NCI-H526 (cell line): ENCODE measurements at regions not wholly inside any gene's neighbourhood (a gene's known extent, or its start where the extent isn't known, plus 50 kb on each side); places are given as distances from the start of the nearest gene placed in this dataset.
"Not testable (repeated sequence)": the region's sequence is repeated elsewhere in the genome, so short reads cannot be mapped to it uniquely, and the experiment has no call there.

Source experiments
- DNase-seq, 2 experiments: peaks; one replicate each; lab custom pipeline; 2025; lab: John Stamatoyannopoulos, UW

DNA sequence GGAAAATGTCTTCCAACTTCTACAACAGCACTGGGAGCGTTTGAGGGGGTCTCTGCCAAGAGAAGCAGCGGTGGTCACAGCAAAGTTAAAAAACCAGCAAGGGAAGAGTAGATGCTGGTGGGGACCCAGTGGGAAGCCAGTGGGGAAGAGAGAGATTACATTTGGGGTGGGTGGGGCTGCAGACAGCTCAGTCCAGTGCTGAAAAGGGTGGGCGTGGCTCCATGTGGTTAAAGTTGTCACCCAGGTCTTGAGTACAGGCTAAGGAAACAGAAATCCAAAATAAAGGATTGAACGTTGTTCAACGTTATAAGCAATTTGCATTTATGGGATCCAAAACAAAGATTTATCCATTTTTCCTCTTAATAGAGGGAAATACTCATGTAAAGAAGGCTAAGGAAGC is 106.3 kb upstream of the LY86 start:
- no peak for DNase-seq

DNA sequence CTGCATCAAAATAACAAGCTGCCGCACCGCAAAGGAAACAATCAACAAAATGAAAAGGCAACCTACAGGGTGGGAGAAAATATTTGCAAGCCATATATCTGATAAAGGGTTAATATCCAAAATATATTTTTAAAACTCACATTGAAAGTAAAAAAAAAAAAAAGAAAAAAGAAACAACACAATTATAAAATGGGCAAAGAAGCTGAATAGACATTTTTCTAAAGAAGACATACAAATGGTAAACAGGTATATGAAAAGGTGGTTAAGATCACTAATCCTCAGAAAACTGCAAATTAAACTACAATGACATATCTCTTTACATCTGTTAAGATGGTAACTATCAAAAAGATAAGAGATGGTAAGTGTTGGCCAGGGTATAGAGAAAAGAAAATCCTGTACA is 105.4 kb upstream of the LY86 start:
- DNase-seq = no peak

- no peak for DNase-seq
These were observed 104.8 kb upstream of the LY86 start for GRCh38 chr6:6483733-6484132.

DNA sequence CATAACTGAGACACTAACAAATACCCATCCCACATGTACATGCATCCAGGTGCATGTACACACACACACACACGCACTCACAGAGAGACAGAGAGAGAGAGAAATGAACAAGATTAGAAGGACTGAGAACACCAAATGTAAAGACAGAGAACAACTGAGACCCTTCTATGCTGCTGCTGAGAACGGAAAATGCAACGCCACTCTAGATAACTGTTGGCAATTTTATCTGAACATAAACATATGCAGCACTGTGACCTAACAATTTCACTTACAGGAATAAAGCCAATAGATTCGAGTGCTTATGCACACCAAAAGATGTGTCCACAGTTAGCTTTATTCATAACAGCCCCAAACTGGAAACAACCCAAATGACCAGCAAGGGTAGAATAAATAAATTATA is 103.8 kb upstream of the LY86 start:
- no peak for DNase-seq

- no peak for DNase-seq
These were observed 101.9 kb upstream of the LY86 start for GRCh38 chr6:6486595-6486994.

DNA sequence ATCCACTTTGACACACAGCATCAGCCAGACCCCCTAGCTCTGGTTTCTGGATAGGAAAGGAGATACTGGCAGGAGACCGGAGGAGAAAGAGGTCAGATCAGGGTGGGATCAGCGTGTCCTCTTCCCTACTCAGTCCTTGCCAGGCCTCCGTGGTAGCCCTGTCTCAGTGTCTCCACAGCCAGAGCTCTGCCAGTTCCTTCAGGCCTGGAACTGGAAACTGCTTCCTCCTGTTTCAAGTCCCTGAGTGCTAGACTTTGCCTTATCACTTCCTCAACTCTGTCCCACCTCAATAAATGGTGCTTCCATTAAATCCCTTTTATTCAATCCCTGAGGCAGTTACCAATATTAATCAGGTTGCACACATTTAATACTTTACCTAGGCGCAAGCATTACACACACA is 96.8 kb upstream of the LY86 start:
- no peak for DNase-seq

DNA sequence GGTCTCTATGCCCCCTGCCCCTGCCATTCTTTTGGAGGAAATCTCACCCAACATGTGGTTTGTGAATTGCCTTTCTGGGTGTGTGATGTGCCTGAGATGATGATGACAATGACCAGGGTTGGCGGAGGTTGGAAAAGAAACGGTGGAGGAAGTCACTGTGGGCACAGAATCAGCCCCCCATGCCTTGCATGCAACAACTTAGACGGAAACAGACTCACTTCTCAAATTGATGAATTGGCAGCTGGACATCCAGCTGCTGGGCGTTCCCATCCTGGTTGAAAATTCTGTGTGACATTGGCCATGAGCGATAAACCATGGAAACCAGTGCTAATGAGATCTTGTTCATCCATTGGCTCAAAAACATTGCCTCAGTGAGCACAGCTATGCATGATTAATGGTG is 95.8 kb upstream of the LY86 start:
- no peak for DNase-seq

- not testable (repeated sequence) for DNase-seq
These were observed 94.4 kb upstream of the LY86 start for GRCh38 chr6:6494139-6494538.

GRCh38 chr6:6494677-6495076 is 93.8 kb upstream of the LY86 start:
- DNase-seq = peak in 1 of 2 experiments; percentile 59

DNA sequence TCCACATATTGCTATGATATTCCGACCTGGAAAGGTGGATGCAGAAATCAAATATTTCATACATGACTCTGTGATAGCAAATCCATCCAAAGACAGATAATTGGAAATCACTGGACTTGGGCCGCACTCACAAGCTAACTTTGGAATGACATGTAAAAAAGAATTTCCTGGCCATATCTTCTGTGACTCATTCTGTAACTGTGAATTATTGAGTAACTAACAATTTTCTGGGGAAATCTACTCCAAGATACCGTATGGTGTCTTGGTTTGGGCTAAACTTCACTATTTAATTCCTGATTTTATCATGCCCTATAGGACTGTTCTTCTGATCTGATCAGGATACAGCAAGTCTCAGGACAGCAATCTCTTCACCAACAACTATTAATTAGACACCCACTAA is 92.7 kb upstream of the LY86 start:
- DNase-seq = no peak

GRCh38 chr6:6497541-6497940 is 91.0 kb upstream of the LY86 start:
- no peak for DNase-seq

DNA sequence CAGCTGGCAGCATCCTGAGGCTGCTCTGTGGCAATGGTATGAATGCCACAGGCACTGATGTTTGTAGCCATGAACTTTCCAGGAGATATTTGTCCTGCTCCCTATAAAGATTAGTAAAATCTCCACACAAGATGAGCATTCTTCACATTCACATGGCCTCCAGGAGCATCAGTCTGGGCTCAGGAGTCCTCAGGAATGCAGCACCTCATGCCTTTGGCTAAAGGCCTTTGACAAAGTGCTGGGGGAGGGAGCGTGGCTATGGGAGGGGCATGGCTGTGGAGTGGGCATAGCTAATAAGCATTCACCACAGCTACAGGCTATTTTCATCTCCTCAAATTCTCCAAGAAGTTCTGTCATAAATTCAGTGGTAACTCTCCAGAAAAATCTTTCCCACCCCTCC is 90.5 kb upstream of the LY86 start:
- no peak for DNase-seq

DNA sequence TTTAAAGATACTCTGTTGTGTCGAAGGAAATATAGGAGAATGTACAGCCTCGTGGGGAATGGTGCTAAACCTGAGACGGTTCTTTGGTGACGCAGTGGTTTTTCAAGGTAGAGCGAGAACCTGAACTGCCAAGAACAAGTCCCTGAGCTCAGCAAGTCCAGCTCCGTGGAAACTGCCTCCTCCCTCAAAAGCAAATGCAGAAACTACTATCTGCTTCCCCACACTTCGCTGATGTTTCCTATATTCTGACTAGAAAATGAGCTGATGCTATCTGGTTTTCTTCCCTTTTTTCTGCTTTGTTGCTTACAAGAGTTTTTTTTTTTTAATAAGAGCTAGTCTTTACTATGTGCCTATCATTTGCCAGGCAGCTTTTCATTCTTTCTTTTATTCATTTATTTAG is 85.3 kb upstream of the LY86 start:
- no peak for DNase-seq

- no peak for DNase-seq
These were observed 83.4 kb upstream of the LY86 start for GRCh38 chr6:6505111-6505510.

- no peak for DNase-seq
These were observed 79.9 kb upstream of the LY86 start for GRCh38 chr6:6508643-6509042.

GRCh38 chr6:6509284-6509683 is 79.2 kb upstream of the LY86 start:
- no peak for DNase-seq

GRCh38 chr6:6512711-6513110 is 75.8 kb upstream of the LY86 start:
- DNase-seq = no peak

GRCh38 chr6:6515691-6516607 is 72.6 kb upstream of the LY86 start:
- no peak for DNase-seq

DNA sequence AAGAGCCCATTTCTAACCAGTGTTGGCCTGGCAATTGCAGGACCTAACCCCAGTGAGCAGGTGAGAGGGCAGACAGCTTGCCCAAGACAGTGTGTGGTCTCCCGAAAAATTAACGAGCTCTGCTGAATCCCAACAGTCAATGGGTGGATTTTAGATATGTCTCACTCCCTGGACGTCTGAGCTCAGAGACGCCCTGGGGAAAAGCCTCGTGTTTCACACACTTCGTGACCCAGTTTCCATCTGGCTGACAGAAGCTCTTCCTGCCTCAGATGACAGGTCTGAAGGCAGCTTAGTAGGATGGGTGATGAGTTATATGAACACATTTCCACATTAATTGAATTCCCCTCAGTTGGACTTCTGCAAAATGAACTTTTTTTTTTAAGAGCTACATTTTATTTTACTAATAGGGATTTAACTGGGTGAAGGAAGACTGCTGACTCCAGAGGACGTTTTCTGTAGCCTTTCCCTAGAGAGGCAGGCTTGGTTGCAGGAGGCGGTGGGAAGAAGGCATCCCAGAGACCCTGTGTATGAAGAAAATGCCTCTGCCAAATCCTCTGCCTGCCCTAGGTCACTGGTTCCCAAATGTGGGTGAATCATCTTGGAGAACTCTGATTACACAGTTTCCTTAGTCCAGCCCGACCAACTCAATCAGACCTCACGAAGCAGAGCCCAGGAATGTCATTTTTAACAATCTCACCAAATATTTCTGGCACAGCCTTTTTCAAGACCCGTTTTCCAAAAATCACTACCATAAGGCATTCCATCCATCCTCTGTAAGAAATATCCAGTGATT is 71.7 kb upstream of the LY86 start:
- no peak for DNase-seq

DNA sequence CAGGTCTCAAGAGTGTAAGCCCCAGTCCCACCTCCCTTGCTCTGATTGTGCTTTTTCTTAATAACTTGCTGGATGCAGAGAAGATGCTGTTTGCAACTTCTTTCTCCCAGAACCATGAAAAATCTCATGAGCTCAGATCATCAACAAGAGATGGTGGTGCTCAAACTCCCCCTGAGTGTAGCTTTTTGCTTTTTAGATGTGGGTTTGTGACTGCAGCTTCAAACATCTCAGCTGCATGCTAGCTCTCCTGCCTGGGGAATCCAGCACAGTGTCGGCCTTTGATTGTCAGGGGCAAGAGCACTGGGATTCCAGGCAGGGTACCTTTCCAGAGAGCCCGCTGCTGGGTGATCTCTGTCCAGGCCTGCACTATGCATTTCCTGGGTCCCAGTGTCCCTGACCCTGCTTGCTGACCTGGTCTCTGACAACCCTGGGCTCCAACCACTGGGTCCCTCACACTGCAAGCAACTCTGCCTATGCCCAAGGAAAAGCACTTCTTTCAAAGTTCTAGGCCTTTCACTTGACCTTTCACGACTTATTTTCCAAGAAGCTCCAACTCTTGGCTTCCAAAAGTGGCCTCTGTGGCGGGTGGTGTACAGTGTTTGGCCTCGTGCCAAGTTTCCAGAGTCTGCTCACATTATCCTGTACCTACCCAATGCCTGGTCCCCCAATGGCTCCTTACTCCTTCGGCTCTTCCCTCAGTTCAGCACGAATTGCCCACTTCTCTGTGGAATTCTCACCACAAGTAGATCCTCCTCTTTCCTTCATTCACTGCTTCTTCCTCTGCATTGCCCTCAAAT is 69.7 kb upstream of the LY86 start:
- DNase-seq = no peak

DNA sequence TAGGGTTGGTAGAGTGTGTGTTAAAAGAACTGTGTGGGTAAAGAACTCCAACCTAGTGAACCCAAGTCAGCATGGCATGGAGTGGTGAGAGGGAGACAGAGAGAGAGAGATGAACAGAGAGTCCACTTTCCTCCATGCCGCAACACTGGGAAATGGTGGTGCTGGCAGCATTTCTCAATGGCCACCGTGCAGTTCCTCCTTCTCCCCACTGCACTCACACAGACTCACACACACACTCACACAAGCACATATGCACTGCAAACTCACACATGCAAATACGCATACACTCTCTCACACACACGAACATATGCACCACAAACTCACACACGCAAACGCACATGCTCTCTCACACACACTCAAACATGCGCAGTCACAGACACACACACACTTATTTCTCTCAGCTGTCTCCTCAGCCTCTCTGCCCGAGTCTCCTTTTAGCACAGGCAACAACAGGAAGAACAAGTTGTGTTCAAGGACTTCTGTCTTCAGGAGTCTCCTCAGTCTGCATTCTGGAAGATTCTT is 66.5 kb upstream of the LY86 start:
- no peak for DNase-seq

- DNase-seq = no peak
These were observed 65.8 kb upstream of the LY86 start for GRCh38 chr6:6522709-6523108.
